PFSK-1 (cell line): ENCODE measurements at regions not wholly inside any gene's neighbourhood (a gene's known extent, or its start where the extent isn't known, plus 50 kb on each side); places are given as distances from the start of the nearest gene placed in this dataset.

Experiments used
- FOXP2 ChIP-seq: optimal IDR thresholded peaks from 2 replicates; pipeline ENCODE3; 2011; ENCODE audit warnings: borderline replicate concordance, control low read depth, inconsistent platforms; ENCODE audit not compliant: insufficient read depth; ENCODE audit errors: extremely low read length, extremely low read depth
- POLR2AphosphoS5 ChIP-seq: IDR thresholded peaks from 2 replicates; pipeline ENCODE4 v1.6.1; 2012; ENCODE audit warnings: low read depth, mild to moderate bottlenecking, control low read depth, low read length, moderate library complexity
- REST ChIP-seq, 2 experiments: IDR thresholded peaks; 2 replicates each; pipeline versions ENCODE4 v1.6.1 to v1.8.0; 2011 to 2012; ENCODE audit warnings: low read depth in 2 of 2, low read length in 2 of 2, control low read depth in 1 of 2, inconsistent platforms in 1 of 2, mild to moderate bottlenecking in 1 of 2, moderate library complexity in 1 of 2; ENCODE audit not compliant: insufficient read depth in 1 of 2
- SIN3A ChIP-seq: IDR thresholded peaks from 2 replicates; pipeline ENCODE4 v1.6.1; 2012; ENCODE audit warnings: mild to moderate bottlenecking, low read length, moderate library complexity, borderline replicate concordance; ENCODE audit not compliant: insufficient read depth
- TAF1 ChIP-seq: IDR thresholded peaks from 2 replicates; pipeline ENCODE4 v1.6.1; 2012; ENCODE audit warnings: low read length, control low read depth, borderline replicate concordance; ENCODE audit not compliant: insufficient read depth

- no peak for TF ChIP-seq TAF1
Observed at GRCh38 chr6:91505199-91505598, 918.3 kb upstream of the MAP3K7 start.

GRCh38 chr6:91501930-91502329 is 915.1 kb upstream of the MAP3K7 start:
- TF ChIP-seq TAF1 (no peak), FOXP2 (no peak), POLR2AphosphoS5 (no peak), SIN3A (no peak), REST (IDR thresholded peaks at IDR 0.05; ENCODE audit: insufficient read depth in 1 of 2, low read depth in 2 of 2, low read length in 2 of 2) (no peak)

GRCh38 chr6:91500689-91501303 is 913.9 kb upstream of the MAP3K7 start:
- no peak for TF ChIP-seq POLR2AphosphoS5
- no peak for TF ChIP-seq REST (IDR thresholded peaks at IDR 0.05; ENCODE audit: insufficient read depth in 1 of 2, low read depth in 2 of 2, low read length in 2 of 2)
- no peak for TF ChIP-seq FOXP2
- no peak for TF ChIP-seq SIN3A
- no peak for TF ChIP-seq TAF1

- TF ChIP-seq FOXP2 (no peak), REST (IDR thresholded peaks at IDR 0.05; ENCODE audit: insufficient read depth in 1 of 2, low read depth in 2 of 2, low read length in 2 of 2) (no peak), SIN3A (no peak), TAF1 (no peak)
Observed at GRCh38 chr6:91498576-91498975, 911.7 kb upstream of the MAP3K7 start.

- TF ChIP-seq FOXP2 (no peak), REST (IDR thresholded peaks at IDR 0.05; ENCODE audit: insufficient read depth in 1 of 2, low read depth in 2 of 2, low read length in 2 of 2) (no peak), SIN3A (no peak), POLR2AphosphoS5 (no peak), TAF1 (no peak)
Observed at GRCh38 chr6:91497770-91498169, 910.9 kb upstream of the MAP3K7 start.
